ENCODE measurements at regions not wholly inside any gene's neighbourhood (a gene's known extent, or its start where the extent isn't known, plus 50 kb on each side); places are given as distances from the start of the nearest gene placed in this dataset.

DNA sequence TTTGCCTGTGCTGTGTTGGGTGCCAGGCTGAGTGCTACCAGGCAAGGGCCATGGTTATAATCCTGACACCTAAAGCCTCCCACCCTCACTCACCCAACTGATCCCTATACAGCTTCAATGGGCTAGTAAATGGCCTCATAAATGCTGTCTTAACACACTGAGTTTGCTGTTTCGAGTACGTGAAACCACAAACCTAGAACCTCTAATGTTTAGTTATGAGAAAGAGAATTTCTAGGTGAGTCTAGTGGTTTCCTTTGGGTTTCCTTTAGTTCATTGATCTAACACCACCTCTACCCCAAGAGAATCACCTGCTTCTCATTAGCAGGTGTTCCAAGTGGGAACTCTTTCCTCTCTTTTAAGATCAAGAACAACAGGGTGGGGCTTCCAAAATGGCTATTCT lies 172.0 kb downstream of the MC4R start:
- TF ChIP-seq POLR2AphosphoS5 (IDR thresholded peaks at IDR 0.05; ENCODE audit: low read depth, low read length) (no peak), GABPA (IDR thresholded peaks at IDR 0.05; ENCODE audit: low read depth) (no peak), TAF1 (IDR thresholded peaks at IDR 0.05; ENCODE audit: borderline replicate concordance, low read depth, low read length) (no peak), FOXJ3 (CRISPR knock-in tag; IDR thresholded peaks at IDR 0.05) (no peak), RAD21 (IDR thresholded peaks at IDR 0.05; ENCODE audit: low read length) (no peak), MXI1 (IDR thresholded peaks at IDR 0.05; ENCODE audit: low read depth, low read length) (no peak), RCOR1 (IDR thresholded peaks at IDR 0.05; ENCODE audit: low read length) (no peak), EZH2phosphoT487 (IDR thresholded peaks at IDR 0.05; ENCODE audit: borderline replicate concordance, low read depth) (no peak), USF1 (IDR thresholded peaks at IDR 0.05; ENCODE audit: borderline replicate concordance, low read depth) (no peak), YY1 (IDR thresholded peaks at IDR 0.05; ENCODE audit: low read depth) (no peak)
- TF ChIP-seq, protein P1, sequence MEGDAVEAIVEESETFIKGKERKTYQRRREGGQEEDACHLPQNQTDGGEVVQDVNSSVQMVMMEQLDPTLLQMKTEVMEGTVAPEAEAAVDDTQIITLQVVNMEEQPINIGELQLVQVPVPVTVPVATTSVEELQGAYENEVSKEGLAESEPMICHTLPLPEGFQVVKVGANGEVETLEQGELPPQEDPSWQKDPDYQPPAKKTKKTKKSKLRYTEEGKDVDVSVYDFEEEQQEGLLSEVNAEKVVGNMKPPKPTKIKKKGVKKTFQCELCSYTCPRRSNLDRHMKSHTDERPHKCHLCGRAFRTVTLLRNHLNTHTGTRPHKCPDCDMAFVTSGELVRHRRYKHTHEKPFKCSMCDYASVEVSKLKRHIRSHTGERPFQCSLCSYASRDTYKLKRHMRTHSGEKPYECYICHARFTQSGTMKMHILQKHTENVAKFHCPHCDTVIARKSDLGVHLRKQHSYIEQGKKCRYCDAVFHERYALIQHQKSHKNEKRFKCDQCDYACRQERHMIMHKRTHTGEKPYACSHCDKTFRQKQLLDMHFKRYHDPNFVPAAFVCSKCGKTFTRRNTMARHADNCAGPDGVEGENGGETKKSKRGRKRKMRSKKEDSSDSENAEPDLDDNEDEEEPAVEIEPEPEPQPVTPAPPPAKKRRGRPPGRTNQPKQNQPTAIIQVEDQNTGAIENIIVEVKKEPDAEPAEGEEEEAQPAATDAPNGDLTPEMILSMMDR (IDR thresholded peaks at IDR 0.05), result no peak
